ENCODE measurements at regions not wholly inside any gene's neighbourhood (a gene's known extent, or its start where the extent isn't known, plus 50 kb on each side); places are given as distances from the start of the nearest gene placed in this dataset.
A peak's percentile ranks its signal among the peaks of the same experiment; 100 is the strongest.

GRCh38 chr10:64537112-64537511 is 1015.9 kb downstream of the REEP3 start:
- TF ChIP-seq EZH2phosphoT487 (IDR thresholded peaks at IDR 0.05) (no peak), CTCF (IDR thresholded peaks at IDR 0.05) (no peak), EZH2 (IDR thresholded peaks at IDR 0.05) (no peak)
- Histone ChIP-seq H3K4me3 (no peak overlapping the region), H3K9ac (no peak overlapping the region), H3K79me2 (ENCODE audit: low read depth) (no peaks in the 10 kb centered on the region), H3K4me2 (no peak overlapping the region), H4K20me1 (ENCODE audit: low read depth) (no peaks in the 10 kb centered on the region), H3K27ac (no peak overlapping the region), H3K9me3 (ENCODE audit: low read depth) (no peaks in the 10 kb centered on the region), H2AFZ (replicated peaks) (no peak overlapping the region), H3F3A (ENCODE audit: low read depth) (no peaks in the 10 kb centered on the region), H3K27me3 (no peaks in the 10 kb centered on the region), H3K4me1 (no peaks in the 10 kb centered on the region), H3K36me3 (no peaks in the 10 kb centered on the region)
- Mint-ChIP-seq H3K4me3 (no peak overlapping the region), H3K27ac (no peak overlapping the region), H3K4me1 (no peaks in the 10 kb centered on the region), H3K27me3 (ENCODE audit: insufficient read depth, low read depth) (no peaks in the 10 kb centered on the region), H3K36me3 (no peaks in the 10 kb centered on the region), H3K9me3 (no peaks in the 10 kb centered on the region)
- no peak for DNase-seq (ENCODE audit: low spot score)

GRCh38 chr10:64537928-64538327 is 1016.7 kb downstream of the REEP3 start:
- no peak overlapping the region for H3K4me2 ChIP-seq
- H3K4me1 Mint-ChIP-seq: no peaks in the 10 kb centered on the region
- no peaks in the 10 kb centered on the region for H3K27me3 ChIP-seq
- H3K4me3 Mint-ChIP-seq: no peak overlapping the region
- no peaks in the 10 kb centered on the region for H3K9me3 Mint-ChIP-seq
- H3F3A ChIP-seq (ENCODE audit: low read depth): no peaks in the 10 kb centered on the region
- TF ChIP-seq EZH2 (IDR thresholded peaks at IDR 0.05) (no peak), EZH2phosphoT487 (IDR thresholded peaks at IDR 0.05) (no peak), CTCF (IDR thresholded peaks at IDR 0.05) (no peak)
- H3K36me3 Mint-ChIP-seq: no peaks in the 10 kb centered on the region
- no peaks in the 10 kb centered on the region for H3K4me1 ChIP-seq
- H2AFZ ChIP-seq (replicated peaks): peak overlapping the region; percentile 22
- no peak overlapping the region for H3K27ac ChIP-seq
- H4K20me1 ChIP-seq (ENCODE audit: low read depth): no peaks in the 10 kb centered on the region
- no peak overlapping the region for H3K4me3 ChIP-seq
- no peak overlapping the region for H3K9ac ChIP-seq
- DNase-seq (ENCODE audit: low spot score): no peak
- no peak overlapping the region for H3K27ac Mint-ChIP-seq
- no peaks in the 10 kb centered on the region for H3K36me3 ChIP-seq
- H3K79me2 ChIP-seq (ENCODE audit: low read depth): no peaks in the 10 kb centered on the region
- no peaks in the 10 kb centered on the region for H3K9me3 ChIP-seq (ENCODE audit: low read depth)
- H3K27me3 Mint-ChIP-seq (ENCODE audit: insufficient read depth, low read depth): no peaks in the 10 kb centered on the region

- no peaks in the 10 kb centered on the region for H3K4me1 ChIP-seq
- no peaks in the 10 kb centered on the region for H3F3A ChIP-seq (ENCODE audit: low read depth)
- Mint-ChIP-seq H3K36me3 (no peaks in the 10 kb centered on the region), H3K27me3 (ENCODE audit: insufficient read depth, low read depth) (no peaks in the 10 kb centered on the region), H3K9me3 (no peaks in the 10 kb centered on the region), H3K27ac (no peak overlapping the region), H3K4me3 (no peak overlapping the region), H3K4me1 (no peaks in the 10 kb centered on the region)
- H4K20me1 ChIP-seq (ENCODE audit: low read depth): no peaks in the 10 kb centered on the region
- H3K4me2 ChIP-seq: no peak overlapping the region
- H3K27ac ChIP-seq: no peak overlapping the region
- no peak overlapping the region for H2AFZ ChIP-seq (replicated peaks)
- H3K36me3 ChIP-seq: no peaks in the 10 kb centered on the region
- DNase-seq (ENCODE audit: low spot score): no peak
- H3K79me2 ChIP-seq (ENCODE audit: low read depth): no peaks in the 10 kb centered on the region
- no peaks in the 10 kb centered on the region for H3K9me3 ChIP-seq (ENCODE audit: low read depth)
- TF ChIP-seq CTCF (IDR thresholded peaks at IDR 0.05): no peak
- TF ChIP-seq EZH2 (IDR thresholded peaks at IDR 0.05): no peak
- TF ChIP-seq EZH2phosphoT487 (IDR thresholded peaks at IDR 0.05): no peak
- H3K9ac ChIP-seq: no peak overlapping the region
- H3K4me3 ChIP-seq: no peak overlapping the region
- no peaks in the 10 kb centered on the region for H3K27me3 ChIP-seq
Observed at GRCh38 chr10:64546073-64546472, 1024.9 kb downstream of the REEP3 start.

GRCh38 chr10:64547168-64547567 is 1026.0 kb downstream of the REEP3 start:
- Mint-ChIP-seq H3K4me1 (no peaks in the 10 kb centered on the region), H3K36me3 (no peaks in the 10 kb centered on the region), H3K27ac (no peak overlapping the region), H3K27me3 (ENCODE audit: insufficient read depth, low read depth) (no peaks in the 10 kb centered on the region), H3K4me3 (no peak overlapping the region), H3K9me3 (no peaks in the 10 kb centered on the region)
- TF ChIP-seq EZH2phosphoT487 (IDR thresholded peaks at IDR 0.05) (no peak), EZH2 (IDR thresholded peaks at IDR 0.05) (no peak)
- peaks cover under 1% of the 10 kb centered on the region for H3F3A ChIP-seq (ENCODE audit: low read depth)
- no peaks in the 10 kb centered on the region for H4K20me1 ChIP-seq (ENCODE audit: low read depth)
- H3K4me3 ChIP-seq: no peak overlapping the region
- no peak for DNase-seq (ENCODE audit: low spot score)
- H3K79me2 ChIP-seq (ENCODE audit: low read depth): no peaks in the 10 kb centered on the region
- no peaks in the 10 kb centered on the region for H3K27me3 ChIP-seq
- H3K4me2 ChIP-seq: no peak overlapping the region
- no peaks in the 10 kb centered on the region for H3K36me3 ChIP-seq
- peaks cover 7% of the 10 kb centered on the region for H3K4me1 ChIP-seq
- H2AFZ ChIP-seq (replicated peaks): no peak overlapping the region
- no peak overlapping the region for H3K27ac ChIP-seq
- no peaks in the 10 kb centered on the region for H3K9me3 ChIP-seq (ENCODE audit: low read depth)
- H3K9ac ChIP-seq: no peak overlapping the region

Measured in neural progenitor cell (in vitro differentiated cells).